ENCODE measurements at regions not wholly inside any gene's neighbourhood (a gene's known extent, or its start where the extent isn't known, plus 50 kb on each side); places are given as distances from the start of the nearest gene placed in this dataset.

- Histone ChIP-seq H3K36me3 (ENCODE audit: control insufficient read depth in 2 of 4, insufficient read depth in 4 of 4, low read length in 3 of 4) (no peaks in the 10 kb centered on the region), H3K79me2 (ENCODE audit: control insufficient read depth in 1 of 2, insufficient read depth in 2 of 2, low read length in 2 of 2) (no peaks in the 10 kb centered on the region), H3K79me1 (ENCODE audit: low read depth, low read length) (no peaks in the 10 kb centered on the region), H3K9ac (replicated peaks in 1 of 4; ENCODE audit: extremely low read depth in 1 of 4, low read depth in 3 of 4, low read length in 3 of 4) (peak overlapping the region in 1 of 4 experiments; percentile 45; a peak in 2 of 7 replicates), H2BK120ac (replicated peaks; ENCODE audit: low read depth, low read length) (no peak overlapping the region), H2BK15ac (ENCODE audit: low read length) (0 out of 2 replicates have a peak overlapping the region, but pooled peaks have one; percentile 9), H3K27ac (ENCODE audit: low read depth, low read length) (no peak overlapping the region), H4K5ac (ENCODE audit: insufficient read length, low read depth, low read length) (no peak overlapping the region), H2BK12ac (ENCODE audit: low read depth, low read length) (peak overlapping the region; percentile 97; the same call in 1 of the 2 replicates), H3K4me3 (ENCODE audit: extremely low read depth in 1 of 4, insufficient read depth in 2 of 4, low read depth in 3 of 4, low read length in 4 of 4) (no peak overlapping the region; a peak in 1 of 8 replicates), H3K4me2 (ENCODE audit: insufficient read depth in 1 of 2, low read depth in 2 of 2, low read length in 2 of 2) (peak overlapping the region in 1 of 2 experiments; percentile 57; a peak in 1 of 4 replicates), H4K8ac (ENCODE audit: extremely low read depth, insufficient read depth, low read length) (no peak overlapping the region), H3K23ac (ENCODE audit: insufficient read length) (no peak overlapping the region), H3K56ac (replicated peaks; ENCODE audit: insufficient read length, low read depth, low read length) (no peak overlapping the region), H3K9me3 (ENCODE audit: insufficient read depth in 2 of 2, low read depth in 1 of 2, low read length in 1 of 2) (no peaks in the 10 kb centered on the region), H4K91ac (replicated peaks; ENCODE audit: insufficient read length, low read length) (no peak overlapping the region), H3K4ac (replicated peaks; ENCODE audit: insufficient read length, low read depth, low read length) (no peak overlapping the region), H4K20me1 (replicated peaks in 1 of 2; ENCODE audit: control insufficient read depth in 1 of 2, insufficient read depth in 2 of 2, low read length in 2 of 2) (no peaks in the 10 kb centered on the region), H2BK20ac (ENCODE audit: low read length) (no peak overlapping the region; the same call in 1 of the 2 replicates), H3K14ac (ENCODE audit: insufficient read length) (no peak overlapping the region), H2AK5ac (ENCODE audit: low read depth, low read length) (no peak overlapping the region), H3K27me3 (replicated peaks in 1 of 4; ENCODE audit: control insufficient read depth in 3 of 4, extremely low read depth in 1 of 4, insufficient read depth in 3 of 4, low read length in 3 of 4) (no peaks in the 10 kb centered on the region), H2BK5ac (ENCODE audit: low read depth, low read length) (no peak overlapping the region; the same call in 1 of the 2 replicates), H3K23me2 (ENCODE audit: low read depth, low read length) (no peaks in the 10 kb centered on the region), H3K4me1 (replicated peaks in 1 of 4; ENCODE audit: control insufficient read depth in 3 of 4, insufficient read depth in 4 of 4, low read length in 3 of 4) (peaks cover 0 to 3% (median under 1%) of the 10 kb centered on the region in 4 experiments; a peak in 2 of 7 replicates), H3K18ac (ENCODE audit: extremely low read depth, low read length) (no peak overlapping the region), H2AFZ (ENCODE audit: low read length) (peak overlapping the region; percentile 98)
- ChIA-PET POLR2A (ENCODE audit: partially characterized antibody) (no interaction called here), CTCF (ENCODE audit: partially characterized antibody) (interaction anchor here (0.5 to 2.3 kb wide), 35 partner anchors 8 to 1099 kb away, joined by 3 to 14 read pairs (median 4); no protein-coding TSS in a partner anchor)
- TF ChIP-seq SIN3A (conservative IDR thresholded peaks at IDR 0.05 in 1 of 2, IDR thresholded peaks at IDR 0.05 in 1 of 2; ENCODE audit: low read depth in 1 of 2, low read length in 2 of 2), result no peak
- FAIRE-seq, result peak; percentile 57
- WGBS, 2 experiments (ENCODE audit: extremely low coverage in 1 of 2, insufficient coverage in 1 of 2, insufficient read length in 1 of 2, insufficient replicate concordance in 2 of 2, low coverage in 1 of 2, low lambda C conversion rate in 2 of 2, missing lambda C conversion rate in 1 of 2), result 68% methylated on average over 5 of the region's 5 CpGs; no CpG with 5 or more reads in 1 of the 2 experiments
- no peak for DNase-seq (ENCODE audit: low read depth in 1 of 2, low spot score in 2 of 2)
Measured at GRCh38 chr5:101677961-101678360, 618.1 kb downstream of the SLCO4C1 start.

Data from H1 (cell line).